ENCODE measurements at regions not wholly inside any gene's neighbourhood (a gene's known extent, or its start where the extent isn't known, plus 50 kb on each side); places are given as distances from the start of the nearest gene placed in this dataset.
"Not testable (repeated sequence)": the region's sequence is repeated elsewhere in the genome, so short reads cannot be mapped to it uniquely, and the experiment has no call there.

DNA sequence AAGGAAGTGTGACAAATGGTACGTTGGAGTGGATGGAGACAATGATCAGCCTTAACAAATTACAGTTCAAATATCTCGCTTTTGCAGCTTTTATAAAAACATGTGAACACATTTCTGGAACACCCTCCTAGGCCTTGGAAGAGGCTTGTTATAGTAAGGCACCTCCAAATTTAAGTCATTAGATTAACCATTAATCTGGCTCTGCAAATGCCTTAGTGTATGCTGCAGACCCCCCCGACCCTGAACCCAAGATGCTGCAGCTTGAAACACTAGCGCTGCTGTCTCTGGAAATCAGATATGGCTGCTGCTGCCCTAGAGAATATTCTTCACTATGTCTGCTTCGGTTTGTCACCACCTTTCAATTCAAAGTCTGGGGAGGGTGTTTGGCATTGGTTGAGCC, 196.4 kb downstream of the MIS18A start:
- no peaks in the 10 kb centered on the region for H3K36me3 ChIP-seq
- no peaks in the 10 kb centered on the region for H3K27me3 ChIP-seq
- H3K9me3 ChIP-seq = no peaks in the 10 kb centered on the region
- no peak overlapping the region for H3K27ac ChIP-seq
- no peaks in the 10 kb centered on the region for H3K4me1 ChIP-seq
- intact Hi-C loops (cut with DNase I) = loop anchor here in 1 of 10 donors (10.0 kb wide), 1 partner anchor 48 kb away; no protein-coding TSS in a partner anchor
- no peak for DNase-seq
- H3K4me3 ChIP-seq = no peak overlapping the region
- ATAC-seq = no peak
- 63 to 65% methylated on average over 5 of the region's 5 CpGs for WGBS, 2 donors
- TF ChIP-seq, protein P1, sequence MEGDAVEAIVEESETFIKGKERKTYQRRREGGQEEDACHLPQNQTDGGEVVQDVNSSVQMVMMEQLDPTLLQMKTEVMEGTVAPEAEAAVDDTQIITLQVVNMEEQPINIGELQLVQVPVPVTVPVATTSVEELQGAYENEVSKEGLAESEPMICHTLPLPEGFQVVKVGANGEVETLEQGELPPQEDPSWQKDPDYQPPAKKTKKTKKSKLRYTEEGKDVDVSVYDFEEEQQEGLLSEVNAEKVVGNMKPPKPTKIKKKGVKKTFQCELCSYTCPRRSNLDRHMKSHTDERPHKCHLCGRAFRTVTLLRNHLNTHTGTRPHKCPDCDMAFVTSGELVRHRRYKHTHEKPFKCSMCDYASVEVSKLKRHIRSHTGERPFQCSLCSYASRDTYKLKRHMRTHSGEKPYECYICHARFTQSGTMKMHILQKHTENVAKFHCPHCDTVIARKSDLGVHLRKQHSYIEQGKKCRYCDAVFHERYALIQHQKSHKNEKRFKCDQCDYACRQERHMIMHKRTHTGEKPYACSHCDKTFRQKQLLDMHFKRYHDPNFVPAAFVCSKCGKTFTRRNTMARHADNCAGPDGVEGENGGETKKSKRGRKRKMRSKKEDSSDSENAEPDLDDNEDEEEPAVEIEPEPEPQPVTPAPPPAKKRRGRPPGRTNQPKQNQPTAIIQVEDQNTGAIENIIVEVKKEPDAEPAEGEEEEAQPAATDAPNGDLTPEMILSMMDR (IDR thresholded peaks at IDR 0.05) = no peak

DNA sequence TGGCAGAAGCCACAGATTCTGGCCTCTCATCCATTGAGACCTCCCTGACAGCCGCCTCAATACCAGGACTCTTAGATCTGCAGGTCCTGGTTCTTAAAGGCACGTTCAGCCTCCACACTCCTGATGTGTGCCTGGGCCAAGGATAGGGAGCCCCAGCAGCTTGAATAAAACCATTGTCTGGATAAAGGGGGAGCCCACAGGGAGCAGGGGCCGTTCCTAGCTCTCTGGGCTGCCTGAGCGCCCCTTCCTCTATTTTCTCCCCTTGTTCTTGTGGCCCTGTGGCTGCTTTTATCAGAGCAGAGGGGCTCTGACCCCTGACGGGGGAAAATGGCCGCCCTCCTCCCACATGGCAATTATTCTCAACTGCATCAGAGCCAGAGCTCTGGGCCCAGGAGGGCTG, 200.8 kb downstream of the HUNK start:
- no peaks in the 10 kb centered on the region for H3K27me3 ChIP-seq
- no peak for DNase-seq
- 84 to 87% methylated on average over 6 of the region's 6 CpGs for WGBS, 2 donors

DNA sequence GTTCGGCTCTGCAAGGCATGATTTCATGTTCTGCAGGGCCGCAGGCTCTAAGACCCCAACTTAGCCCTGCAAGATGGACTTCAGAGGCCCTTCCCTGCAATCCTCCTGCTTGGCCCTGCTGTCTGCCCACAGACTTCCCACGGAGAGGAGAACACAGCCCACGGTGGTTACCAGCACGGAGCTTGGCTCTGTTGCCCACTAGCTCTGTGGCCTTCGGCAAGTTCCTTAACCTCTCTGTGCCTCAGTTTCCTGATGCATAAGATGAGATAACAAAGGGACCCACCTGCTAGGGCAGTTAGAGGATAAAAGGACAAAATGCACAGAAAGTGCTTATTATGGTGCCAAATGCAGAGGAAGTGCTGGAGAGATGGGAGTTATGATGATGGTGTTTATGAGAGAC, 200.4 kb downstream of the HUNK start:
- Histone ChIP-seq H3K9me3 (no peaks in the 10 kb centered on the region), H3K27ac (no peak overlapping the region), H3K27me3 (no peaks in the 10 kb centered on the region), H3K4me1 (no peaks in the 10 kb centered on the region), H3K4me3 (no peak overlapping the region), H3K36me3 (no peaks in the 10 kb centered on the region)
- TF ChIP-seq, protein P1 (IDR thresholded peaks at IDR 0.05) = no peak
- WGBS, 2 donors = 94 to 97% methylated on average over 6 of the region's 6 CpGs
- DNase-seq (no peak), ATAC-seq (no peak)
- intact Hi-C loops (cut with DNase I) = no loop called here

More for the DNA sequence above, 200.8 kb downstream of the HUNK start:
- intact Hi-C loops (cut with DNase I) = no loop called here
- Histone ChIP-seq H3K4me1 (no peaks in the 10 kb centered on the region), H3K27ac (no peak overlapping the region), H3K9me3 (no peaks in the 10 kb centered on the region), H3K4me3 (no peak overlapping the region), H3K36me3 (no peaks in the 10 kb centered on the region)
- TF ChIP-seq, protein P1 (IDR thresholded peaks at IDR 0.05) = no peak
- no peak for ATAC-seq

DNA sequence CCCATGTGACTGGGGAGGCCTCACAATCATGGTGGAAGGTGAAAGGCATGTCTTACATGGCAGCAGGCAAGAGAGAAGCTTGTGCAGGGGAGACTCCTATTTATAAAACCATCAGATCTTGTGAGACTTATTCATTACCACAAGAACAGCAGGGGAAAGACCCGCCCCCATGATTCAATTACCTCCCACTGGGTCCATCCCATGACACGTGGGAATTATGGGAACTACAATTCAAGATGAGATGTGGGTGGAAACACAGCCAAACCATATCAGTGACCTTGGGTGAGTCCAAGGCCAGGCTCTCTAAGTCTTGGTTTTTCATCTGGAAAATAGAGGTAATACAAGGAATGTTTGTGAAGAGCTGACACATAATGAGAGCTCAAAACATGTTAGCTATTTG, 198.8 kb downstream of the HUNK start:
- H3K4me1 ChIP-seq; H3K9me3 ChIP-seq; DNase-seq; H3K27ac ChIP-seq; H3K36me3 ChIP-seq; H3K4me3 ChIP-seq; H3K27me3 ChIP-seq; ATAC-seq; intact Hi-C loops (cut with DNase I): not testable (repeated sequence)
- WGBS, 2 donors = 41 to 66% methylated on average over 2 of the region's 2 CpGs

DNA sequence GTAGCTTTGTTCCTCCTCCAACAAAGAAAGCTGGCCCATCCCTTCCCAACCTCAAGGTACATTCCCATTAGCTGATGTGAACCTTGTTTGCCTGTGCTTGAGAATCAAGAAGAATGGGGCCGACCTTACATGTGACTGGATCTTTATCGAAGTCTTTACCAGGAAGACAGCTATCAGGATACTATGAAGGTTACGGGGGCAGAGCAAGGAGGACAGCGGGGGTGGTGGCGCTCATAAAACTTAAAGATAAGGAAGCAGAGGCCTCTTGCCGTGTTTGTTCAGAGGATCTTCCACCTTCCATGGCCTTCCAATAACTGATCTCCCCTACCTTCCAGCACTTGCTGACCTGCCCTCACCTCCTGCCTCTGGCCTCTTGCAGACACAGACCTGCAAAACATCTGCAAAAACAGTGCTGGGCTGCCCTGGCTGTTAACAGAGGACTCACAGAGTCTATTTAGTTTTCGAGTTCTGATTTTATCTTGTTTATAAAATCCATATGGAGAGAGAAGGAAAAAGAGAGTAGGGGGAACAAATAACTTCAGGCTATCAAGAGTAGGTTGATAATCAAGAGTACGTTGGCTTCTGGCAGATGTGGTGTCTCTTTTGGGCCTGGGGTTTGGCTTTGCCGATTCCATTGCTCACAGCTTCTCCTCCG, 198.0 kb downstream of the HUNK start:
- intact Hi-C loops (cut with DNase I) = no loop called here
- ATAC-seq (no peak), DNase-seq (no peak)
- 72 to 79% methylated on average over 10 of the region's 10 CpGs for WGBS, 2 donors
- H3K9me3 ChIP-seq = no peaks in the 10 kb centered on the region
- H3K4me1 ChIP-seq = no peaks in the 10 kb centered on the region
- TF ChIP-seq, protein P1 (IDR thresholded peaks at IDR 0.05) = no peak
- no peaks in the 10 kb centered on the region for H3K36me3 ChIP-seq
- H3K27ac ChIP-seq = no peak overlapping the region
- H3K4me3 ChIP-seq = no peak overlapping the region
- H3K27me3 ChIP-seq = peaks cover 0 to 4% (median 0%) of the 10 kb centered on the region in 7 donors
